ENCODE measurements at regions not wholly inside any gene's neighbourhood (a gene's known extent, or its start where the extent isn't known, plus 50 kb on each side); places are given as distances from the start of the nearest gene placed in this dataset.

- no peak overlapping the region for H3K9ac ChIP-seq (ENCODE audit: insufficient read depth, low read length)
- H3K36me3 ChIP-seq (ENCODE audit: control insufficient read depth, insufficient read depth, low read length): no peaks in the 10 kb centered on the region
- no peaks in the 10 kb centered on the region for H3K9me3 ChIP-seq (ENCODE audit: control insufficient read depth, insufficient read depth, low read depth, low read length)
- no peak overlapping the region for H3K4me2 ChIP-seq (ENCODE audit: extremely low read depth, insufficient read depth, low read length)
- no peaks in the 10 kb centered on the region for H4K20me1 ChIP-seq (ENCODE audit: control insufficient read depth, extremely low read depth, insufficient read depth, low read length)
- no peaks in the 10 kb centered on the region for H3K27me3 ChIP-seq (ENCODE audit: control insufficient read depth, insufficient read depth, low read length)
- TF ChIP-seq CTCF (conservative IDR thresholded peaks at IDR 0.05 in 1 of 2, IDR thresholded peaks at IDR 0.05 in 1 of 2; ENCODE audit: low read depth in 1 of 2, low read length in 2 of 2) (no peak), EZH2 (IDR thresholded peaks at IDR 0.05; ENCODE audit: low read length, missing control alignments) (no peak)
- DNase-seq (ENCODE audit: low read depth in 2 of 2): peak in 1 of 2 donors; percentile 18
- H2AFZ ChIP-seq (ENCODE audit: low read length): no peak overlapping the region
- H3K27ac ChIP-seq (ENCODE audit: insufficient read depth, low read length): no peak overlapping the region
- H3K4me1 ChIP-seq (ENCODE audit: control insufficient read depth, extremely low read depth, insufficient read depth, low read length): no peaks in the 10 kb centered on the region
- no peak overlapping the region for H3K4me3 ChIP-seq (replicated peaks in 1 of 4; ENCODE audit: control extremely low read depth in 1 of 4, insufficient read depth in 1 of 4, low read depth in 3 of 4, low read length in 4 of 4)
- H3K79me2 ChIP-seq (ENCODE audit: control insufficient read depth, insufficient read depth, low read length): no peaks in the 10 kb centered on the region
These were observed 853.7 kb downstream of the TAF11L14 start for GRCh38 chr5:18487928-18488480.

GRCh38 chr5:18489703-18490102 is 855.4 kb downstream of the TAF11L14 start:
- no peak overlapping the region for H3K4me2 ChIP-seq (ENCODE audit: extremely low read depth, insufficient read depth, low read length)
- no peak for DNase-seq (ENCODE audit: low read depth in 2 of 2)
- TF ChIP-seq CTCF (conservative IDR thresholded peaks at IDR 0.05 in 1 of 2, IDR thresholded peaks at IDR 0.05 in 1 of 2; ENCODE audit: low read depth in 1 of 2, low read length in 2 of 2) (no peak), EZH2 (IDR thresholded peaks at IDR 0.05; ENCODE audit: low read length, missing control alignments) (no peak)
- H3K4me3 ChIP-seq (replicated peaks in 1 of 4; ENCODE audit: control extremely low read depth in 1 of 4, insufficient read depth in 1 of 4, low read depth in 3 of 4, low read length in 4 of 4): no peak overlapping the region
- H3K79me2 ChIP-seq (ENCODE audit: control insufficient read depth, insufficient read depth, low read length): no peaks in the 10 kb centered on the region
- H2AFZ ChIP-seq (ENCODE audit: low read length): no peak overlapping the region
- H3K4me1 ChIP-seq (ENCODE audit: control insufficient read depth, extremely low read depth, insufficient read depth, low read length): no peaks in the 10 kb centered on the region
- no peaks in the 10 kb centered on the region for H4K20me1 ChIP-seq (ENCODE audit: control insufficient read depth, extremely low read depth, insufficient read depth, low read length)
- no peak overlapping the region for H3K9ac ChIP-seq (ENCODE audit: insufficient read depth, low read length)
- H3K9me3 ChIP-seq (ENCODE audit: control insufficient read depth, insufficient read depth, low read depth, low read length): no peaks in the 10 kb centered on the region
- no peak overlapping the region for H3K27ac ChIP-seq (ENCODE audit: insufficient read depth, low read length)
- H3K27me3 ChIP-seq (ENCODE audit: control insufficient read depth, insufficient read depth, low read length): no peaks in the 10 kb centered on the region
- no peaks in the 10 kb centered on the region for H3K36me3 ChIP-seq (ENCODE audit: control insufficient read depth, insufficient read depth, low read length)

GRCh38 chr5:18491349-18491748 is 857.1 kb downstream of the TAF11L14 start:
- Histone ChIP-seq H3K36me3 (ENCODE audit: control insufficient read depth, insufficient read depth, low read length) (no peaks in the 10 kb centered on the region), H3K4me2 (ENCODE audit: extremely low read depth, insufficient read depth, low read length) (no peak overlapping the region), H3K27me3 (ENCODE audit: control insufficient read depth, insufficient read depth, low read length) (no peaks in the 10 kb centered on the region), H3K4me3 (replicated peaks in 1 of 4; ENCODE audit: control extremely low read depth in 1 of 4, insufficient read depth in 1 of 4, low read depth in 3 of 4, low read length in 4 of 4) (no peak overlapping the region), H3K27ac (ENCODE audit: insufficient read depth, low read length) (no peak overlapping the region), H4K20me1 (ENCODE audit: control insufficient read depth, extremely low read depth, insufficient read depth, low read length) (no peaks in the 10 kb centered on the region), H3K9ac (ENCODE audit: insufficient read depth, low read length) (no peak overlapping the region), H3K4me1 (ENCODE audit: control insufficient read depth, extremely low read depth, insufficient read depth, low read length) (no peaks in the 10 kb centered on the region), H3K9me3 (ENCODE audit: control insufficient read depth, insufficient read depth, low read depth, low read length) (no peaks in the 10 kb centered on the region), H2AFZ (ENCODE audit: low read length) (no peak overlapping the region), H3K79me2 (ENCODE audit: control insufficient read depth, insufficient read depth, low read length) (no peaks in the 10 kb centered on the region)
- no peak for TF ChIP-seq EZH2 (IDR thresholded peaks at IDR 0.05; ENCODE audit: low read length, missing control alignments)
- no peak for TF ChIP-seq CTCF (conservative IDR thresholded peaks at IDR 0.05 in 1 of 2, IDR thresholded peaks at IDR 0.05 in 1 of 2; ENCODE audit: low read depth in 1 of 2, low read length in 2 of 2)
- no peak for DNase-seq (ENCODE audit: low read depth in 2 of 2)
